Suprapubic skin (tissue), 4 donors: ENCODE measurements at regions not wholly inside any gene's neighbourhood (a gene's known extent, or its start where the extent isn't known, plus 50 kb on each side); places are given as distances from the start of the nearest gene placed in this dataset.

ENCODE experiments used
- DNase-seq, 2 donors: peaks; one replicate each; pipeline ENCODE4 v3.0.0-alpha.2; 2019; ENCODE audit warnings: low spot score in 2 of 2
- H3K27ac ChIP-seq: fragments of 200-600 bp; sonication (generic); one replicate; pipeline ENCODE4 v1.5.1; 2019
- H3K27me3 ChIP-seq: fragments of 200-600 bp; sonication (generic); one replicate; pipeline ENCODE4 v1.5.1; 2019
- H3K36me3 ChIP-seq: fragments of 200-600 bp; sonication (generic); one replicate; pipeline ENCODE4 v1.5.1; 2019
- H3K4me1 ChIP-seq: fragments of 200-600 bp; sonication (generic); one replicate; pipeline ENCODE4 v1.5.1; 2019
- H3K4me3 ChIP-seq: fragments of 200-600 bp; sonication (generic); one replicate; pipeline ENCODE4 v1.5.1; 2019; ENCODE audit warnings: mild to moderate bottlenecking
- H3K9me3 ChIP-seq: fragments of 200-600 bp; sonication (generic); one replicate; pipeline ENCODE4 v1.5.1; 2019
- EP300 ChIP-seq: sonication (generic); formaldehyde crosslinking; IDR thresholded peaks from one replicate; pipeline ENCODE4 v1.6.1; 2017; ENCODE audit warnings: antibody characterized with exemption
- POLR2A ChIP-seq, 2 donors: fragments of 450-650 bp; IDR thresholded peaks; one replicate each; pipeline ENCODE4 v1.6.1; 2017; ENCODE audit warnings: antibody characterized with exemption in 2 of 2, mild to moderate bottlenecking in 2 of 2, moderate library complexity in 2 of 2
- POLR2AphosphoS5 ChIP-seq, 3 donors: sonication (generic); formaldehyde crosslinking; IDR thresholded peaks; one replicate each; pipeline ENCODE4 v1.6.1; 2017; ENCODE audit warnings: antibody characterized with exemption in 3 of 3
- WGBS: methylation state at CpG from one replicate; pipeline ENCODE4 v1.1.5; 2018; 5-methylcytosine and 5-hydroxymethylcytosine counted together
- TF ChIP-seq, protein P1 (sequence below), 2 donors: fragments of 200-600 bp in 1 of 2; fragments of 450-650 bp in 1 of 2; sonication (generic) in 1 of 2; IDR thresholded peaks; one replicate each; pipeline ENCODE4 v1.5.1; 2016 to 2019; ENCODE audit warnings: antibody characterized with exemption in 2 of 2, mild to moderate bottlenecking in 1 of 2, moderate library complexity in 1 of 2

DNA sequence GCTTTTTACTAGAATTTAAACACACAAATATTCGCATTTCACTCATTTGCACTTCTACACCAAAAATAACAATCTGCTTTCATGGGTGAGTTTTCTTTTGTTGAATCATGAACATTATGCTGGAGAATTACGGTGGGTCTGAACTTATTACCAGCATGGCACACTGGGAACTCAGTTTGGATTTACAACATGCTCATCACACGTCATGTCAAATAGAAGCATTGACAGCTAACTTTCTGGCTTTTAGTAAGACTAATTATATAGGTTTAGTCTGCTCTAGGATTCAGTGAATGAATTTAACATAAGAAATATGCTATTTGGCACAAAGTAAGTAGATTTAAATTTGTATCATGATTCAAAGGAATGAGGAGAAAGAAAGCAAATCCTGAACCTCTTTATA, 290.4 kb downstream of the TMEM167A start:
- 88% methylated on average over 3 of the region's 3 CpGs for WGBS
- TF ChIP-seq EP300 (no peak), POLR2AphosphoS5 (IDR thresholded peaks at IDR 0.05) (no peak), POLR2A (IDR thresholded peaks at IDR 0.05) (no peak)
- TF ChIP-seq, protein P1, sequence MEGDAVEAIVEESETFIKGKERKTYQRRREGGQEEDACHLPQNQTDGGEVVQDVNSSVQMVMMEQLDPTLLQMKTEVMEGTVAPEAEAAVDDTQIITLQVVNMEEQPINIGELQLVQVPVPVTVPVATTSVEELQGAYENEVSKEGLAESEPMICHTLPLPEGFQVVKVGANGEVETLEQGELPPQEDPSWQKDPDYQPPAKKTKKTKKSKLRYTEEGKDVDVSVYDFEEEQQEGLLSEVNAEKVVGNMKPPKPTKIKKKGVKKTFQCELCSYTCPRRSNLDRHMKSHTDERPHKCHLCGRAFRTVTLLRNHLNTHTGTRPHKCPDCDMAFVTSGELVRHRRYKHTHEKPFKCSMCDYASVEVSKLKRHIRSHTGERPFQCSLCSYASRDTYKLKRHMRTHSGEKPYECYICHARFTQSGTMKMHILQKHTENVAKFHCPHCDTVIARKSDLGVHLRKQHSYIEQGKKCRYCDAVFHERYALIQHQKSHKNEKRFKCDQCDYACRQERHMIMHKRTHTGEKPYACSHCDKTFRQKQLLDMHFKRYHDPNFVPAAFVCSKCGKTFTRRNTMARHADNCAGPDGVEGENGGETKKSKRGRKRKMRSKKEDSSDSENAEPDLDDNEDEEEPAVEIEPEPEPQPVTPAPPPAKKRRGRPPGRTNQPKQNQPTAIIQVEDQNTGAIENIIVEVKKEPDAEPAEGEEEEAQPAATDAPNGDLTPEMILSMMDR (IDR thresholded peaks at IDR 0.05) = no peak
- Histone ChIP-seq H3K36me3 (no peaks in the 10 kb centered on the region), H3K9me3 (no peaks in the 10 kb centered on the region), H3K27ac (no peak overlapping the region), H3K4me3 (no peak overlapping the region), H3K4me1 (no peaks in the 10 kb centered on the region), H3K27me3 (no peaks in the 10 kb centered on the region)
- no peak for DNase-seq

DNA sequence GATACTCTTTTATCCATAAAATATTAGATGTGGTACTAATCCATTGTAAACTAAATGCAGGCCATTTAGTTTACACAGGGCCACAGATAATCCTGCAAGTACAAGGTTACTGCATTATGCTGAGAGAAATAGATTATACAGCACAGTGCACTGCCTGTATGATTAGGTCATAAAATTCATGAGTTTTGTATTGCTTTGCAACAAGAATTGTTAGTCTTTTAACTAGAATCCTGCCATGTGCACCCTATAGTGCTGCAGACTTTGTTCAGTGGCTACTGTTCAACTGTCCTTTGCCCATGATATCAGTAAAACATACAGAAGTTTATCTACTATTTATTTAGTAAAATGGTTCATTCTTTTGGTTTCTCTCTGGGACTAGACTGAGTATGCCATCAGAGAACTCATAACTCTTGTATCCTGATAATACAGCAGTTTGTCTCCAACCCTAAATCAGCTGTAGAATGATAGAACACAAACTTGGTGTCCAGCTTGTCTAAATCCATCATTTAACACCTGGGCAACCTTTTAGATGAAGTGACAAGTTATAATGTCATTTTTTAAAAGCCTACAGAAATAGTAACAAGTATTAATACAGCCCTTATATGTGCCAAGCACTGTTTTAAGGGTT, 291.2 kb downstream of the TMEM167A start:
- Histone ChIP-seq H3K4me3 (no peak overlapping the region), H3K9me3 (no peaks in the 10 kb centered on the region), H3K27me3 (no peaks in the 10 kb centered on the region), H3K36me3 (no peaks in the 10 kb centered on the region), H3K4me1 (no peaks in the 10 kb centered on the region), H3K27ac (no peak overlapping the region)
- TF ChIP-seq POLR2AphosphoS5 (IDR thresholded peaks at IDR 0.05) (no peak), EP300 (no peak), POLR2A (IDR thresholded peaks at IDR 0.05) (no peak)
- TF ChIP-seq, protein P1 (IDR thresholded peaks at IDR 0.05) = no peak
- no peak for DNase-seq

DNA sequence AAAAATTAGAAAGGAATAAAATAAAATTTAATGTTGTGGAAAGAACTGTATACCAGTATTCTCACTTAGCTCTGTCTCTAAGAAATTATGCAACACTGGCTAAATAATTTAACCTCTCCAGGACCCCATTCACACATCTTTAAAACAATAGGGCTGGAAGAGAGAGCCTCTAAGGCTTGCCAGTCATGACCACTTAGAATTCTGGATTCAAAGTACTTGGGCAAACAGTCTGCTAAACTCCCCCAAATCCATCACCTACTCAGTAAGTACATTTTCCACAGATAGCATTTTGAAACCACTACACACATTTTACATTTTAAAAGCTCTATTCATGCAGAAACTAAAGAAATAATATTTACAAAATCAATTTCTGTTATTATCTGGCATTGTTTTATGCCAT, 291.7 kb downstream of the TMEM167A start:
- Histone ChIP-seq H3K4me1 (no peaks in the 10 kb centered on the region), H3K36me3 (no peaks in the 10 kb centered on the region), H3K27ac (no peak overlapping the region), H3K4me3 (no peak overlapping the region), H3K9me3 (no peaks in the 10 kb centered on the region), H3K27me3 (no peaks in the 10 kb centered on the region)
- TF ChIP-seq POLR2A (IDR thresholded peaks at IDR 0.05) (no peak), EP300 (no peak), POLR2AphosphoS5 (IDR thresholded peaks at IDR 0.05) (no peak)
- TF ChIP-seq, protein P1 (IDR thresholded peaks at IDR 0.05) = no peak
- no peak for DNase-seq

DNA sequence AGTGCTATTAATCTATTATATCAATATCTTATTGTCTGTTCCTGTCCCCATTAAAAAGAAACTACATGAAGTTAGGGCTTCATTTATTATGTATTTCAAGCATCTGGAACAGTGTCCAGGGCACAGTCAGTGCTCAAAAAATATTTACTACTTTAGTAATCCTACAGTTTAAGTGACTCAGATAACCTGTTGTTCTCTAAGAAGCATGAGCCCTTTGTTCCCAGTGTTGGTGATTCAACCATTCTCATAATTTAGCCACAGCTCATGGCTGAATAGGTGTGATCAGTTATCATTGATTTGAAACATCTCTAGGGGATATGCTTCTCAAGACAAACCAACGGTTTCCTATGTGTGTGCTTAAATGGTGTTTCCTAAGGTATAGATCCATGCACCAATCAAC, 292.7 kb downstream of the TMEM167A start:
- 82% methylated on average over 1 of the region's 1 CpG for WGBS
- Histone ChIP-seq H3K9me3 (no peaks in the 10 kb centered on the region), H3K4me3 (no peak overlapping the region), H3K36me3 (no peaks in the 10 kb centered on the region), H3K27me3 (no peaks in the 10 kb centered on the region), H3K4me1 (no peaks in the 10 kb centered on the region), H3K27ac (no peak overlapping the region)
- no peak for DNase-seq
- TF ChIP-seq POLR2A (IDR thresholded peaks at IDR 0.05) = no peak
- no peak for TF ChIP-seq POLR2AphosphoS5 (IDR thresholded peaks at IDR 0.05)
- TF ChIP-seq, protein P1 (IDR thresholded peaks at IDR 0.05) = no peak
- TF ChIP-seq EP300 = no peak

DNA sequence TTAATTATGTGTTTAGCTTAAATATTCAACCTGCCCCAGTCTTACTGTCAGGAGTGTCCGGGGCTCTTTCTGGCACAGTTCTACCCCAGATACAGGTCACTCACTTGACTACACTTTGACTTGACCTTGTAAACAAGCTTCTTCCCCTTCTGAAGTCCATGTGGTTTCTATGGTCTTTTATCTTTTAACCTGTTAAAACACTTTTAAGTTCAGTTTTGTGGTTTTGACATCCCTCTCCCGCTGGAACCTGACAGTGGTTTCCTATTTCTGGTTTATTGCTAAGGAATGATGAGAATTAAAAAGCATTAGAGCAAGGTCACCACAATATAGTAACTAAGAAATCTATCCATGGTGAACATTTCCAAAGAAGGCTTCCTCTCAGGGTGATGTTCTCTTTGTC, 300.1 kb downstream of the TMEM167A start:
- WGBS = 64% methylated on average over 2 of the region's 2 CpGs
- no peak overlapping the region for H3K27ac ChIP-seq
- no peaks in the 10 kb centered on the region for H3K9me3 ChIP-seq
- no peak for TF ChIP-seq EP300
- TF ChIP-seq, protein P1 (IDR thresholded peaks at IDR 0.05) = no peak
- no peak for TF ChIP-seq POLR2AphosphoS5 (IDR thresholded peaks at IDR 0.05)
- no peak for TF ChIP-seq POLR2A (IDR thresholded peaks at IDR 0.05)
- no peaks in the 10 kb centered on the region for H3K4me1 ChIP-seq
- no peak for DNase-seq
- no peak overlapping the region for H3K4me3 ChIP-seq
- H3K36me3 ChIP-seq = no peaks in the 10 kb centered on the region
- H3K27me3 ChIP-seq = no peaks in the 10 kb centered on the region
